ENCODE measurements at regions not wholly inside any gene's neighbourhood (a gene's known extent, or its start where the extent isn't known, plus 50 kb on each side); places are given as distances from the start of the nearest gene placed in this dataset.

GRCh38 chr16:86669937-86670749 is 91.8 kb downstream of the FOXL1 start:
- no peaks in the 10 kb centered on the region for H3K9me3 ChIP-seq (ENCODE audit: control insufficient read depth, insufficient read depth, low read length)
- H3K27me3 ChIP-seq (ENCODE audit: control insufficient read depth, insufficient read depth, low read length) = peaks cover 10% of the 10 kb centered on the region
- DNase-seq (ENCODE audit: low read depth in 4 of 6, low spot score in 6 of 6) = peak in 1 of 6 donors; percentile 60
- H3K27ac ChIP-seq (ENCODE audit: low read depth, low read length) = peak overlapping the region; percentile 22
- no peak overlapping the region for H3K4me3 ChIP-seq (ENCODE audit: low read depth, low read length)
- 39% methylated on average over 28 of the region's 30 CpGs for WGBS (ENCODE audit: insufficient coverage)
- H3K4me1 ChIP-seq (ENCODE audit: control insufficient read depth, insufficient read depth, low read length) = peaks cover 33% of the 10 kb centered on the region
- H3K36me3 ChIP-seq (ENCODE audit: control insufficient read depth, insufficient read depth, low read length) = no peaks in the 10 kb centered on the region

DNA sequence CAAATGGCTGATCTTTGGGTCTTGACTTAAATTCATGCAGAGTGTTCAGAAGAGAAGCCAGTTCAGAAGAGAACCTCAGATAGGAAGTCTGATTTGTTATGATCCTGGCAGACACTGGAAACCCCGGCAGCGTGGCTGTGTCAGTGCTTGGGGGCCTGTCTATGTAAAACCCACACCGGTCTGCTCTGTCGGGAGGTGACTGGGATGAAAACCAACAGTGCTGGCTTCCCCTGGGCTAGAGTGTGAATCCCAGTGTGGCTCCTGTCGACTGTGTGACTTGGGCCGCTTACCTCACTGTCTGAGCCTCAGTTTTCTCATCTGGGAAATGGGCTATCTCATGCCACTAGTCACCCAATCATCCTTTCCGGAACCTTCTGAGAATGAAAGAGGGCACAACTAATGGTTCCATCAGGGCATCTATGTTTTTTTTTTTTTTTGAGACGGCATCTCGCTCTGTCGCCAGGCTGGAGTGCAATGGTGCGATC is 92.4 kb downstream of the FOXL1 start:
- H3K36me3 ChIP-seq (ENCODE audit: control insufficient read depth, insufficient read depth, low read length) = no peaks in the 10 kb centered on the region
- WGBS (ENCODE audit: insufficient coverage) = 90% methylated on average over 11 of the region's 11 CpGs
- peaks cover 33% of the 10 kb centered on the region for H3K4me1 ChIP-seq (ENCODE audit: control insufficient read depth, insufficient read depth, low read length)
- H3K4me3 ChIP-seq (ENCODE audit: low read depth, low read length) = no peak overlapping the region
- no peaks in the 10 kb centered on the region for H3K9me3 ChIP-seq (ENCODE audit: control insufficient read depth, insufficient read depth, low read length)
- DNase-seq (ENCODE audit: low read depth in 4 of 6, low spot score in 6 of 6) = no peak
- peaks cover 10% of the 10 kb centered on the region for H3K27me3 ChIP-seq (ENCODE audit: control insufficient read depth, insufficient read depth, low read length)
- H3K27ac ChIP-seq (ENCODE audit: low read depth, low read length) = no peak overlapping the region

- peak overlapping the region; percentile 42 for H3K27ac ChIP-seq (ENCODE audit: low read depth, low read length)
- 24% methylated on average over 9 of the region's 15 CpGs for WGBS (ENCODE audit: insufficient coverage)
- no peak overlapping the region for H3K4me3 ChIP-seq (ENCODE audit: low read depth, low read length)
- peaks cover 33% of the 10 kb centered on the region for H3K4me1 ChIP-seq (ENCODE audit: control insufficient read depth, insufficient read depth, low read length)
- DNase-seq (ENCODE audit: low read depth in 4 of 6, low spot score in 6 of 6) = peak in 2 of 6 donors; percentile 58 to 63
- H3K9me3 ChIP-seq (ENCODE audit: control insufficient read depth, insufficient read depth, low read length) = no peaks in the 10 kb centered on the region
- no peaks in the 10 kb centered on the region for H3K36me3 ChIP-seq (ENCODE audit: control insufficient read depth, insufficient read depth, low read length)
- H3K27me3 ChIP-seq (ENCODE audit: control insufficient read depth, insufficient read depth, low read length) = peaks cover 10% of the 10 kb centered on the region
These were observed 93.3 kb downstream of the FOXL1 start for GRCh38 chr16:86671486-86672178.

- peak in 1 of 6 donors; percentile 60 for DNase-seq (ENCODE audit: low read depth in 4 of 6, low spot score in 6 of 6)
- Histone ChIP-seq H3K9me3 (ENCODE audit: control insufficient read depth, insufficient read depth, low read length) (no peaks in the 10 kb centered on the region), H3K4me3 (ENCODE audit: low read depth, low read length) (no peak overlapping the region), H3K27me3 (ENCODE audit: control insufficient read depth, insufficient read depth, low read length) (peaks cover 10% of the 10 kb centered on the region), H3K4me1 (ENCODE audit: control insufficient read depth, insufficient read depth, low read length) (peaks cover 33% of the 10 kb centered on the region), H3K27ac (ENCODE audit: low read depth, low read length) (peak overlapping the region; percentile 42), H3K36me3 (ENCODE audit: control insufficient read depth, insufficient read depth, low read length) (no peaks in the 10 kb centered on the region)
- WGBS (ENCODE audit: insufficient coverage) = 46% methylated on average over 16 of the region's 17 CpGs
These were observed 94.0 kb downstream of the FOXL1 start for GRCh38 chr16:86672179-86672863.

DNA sequence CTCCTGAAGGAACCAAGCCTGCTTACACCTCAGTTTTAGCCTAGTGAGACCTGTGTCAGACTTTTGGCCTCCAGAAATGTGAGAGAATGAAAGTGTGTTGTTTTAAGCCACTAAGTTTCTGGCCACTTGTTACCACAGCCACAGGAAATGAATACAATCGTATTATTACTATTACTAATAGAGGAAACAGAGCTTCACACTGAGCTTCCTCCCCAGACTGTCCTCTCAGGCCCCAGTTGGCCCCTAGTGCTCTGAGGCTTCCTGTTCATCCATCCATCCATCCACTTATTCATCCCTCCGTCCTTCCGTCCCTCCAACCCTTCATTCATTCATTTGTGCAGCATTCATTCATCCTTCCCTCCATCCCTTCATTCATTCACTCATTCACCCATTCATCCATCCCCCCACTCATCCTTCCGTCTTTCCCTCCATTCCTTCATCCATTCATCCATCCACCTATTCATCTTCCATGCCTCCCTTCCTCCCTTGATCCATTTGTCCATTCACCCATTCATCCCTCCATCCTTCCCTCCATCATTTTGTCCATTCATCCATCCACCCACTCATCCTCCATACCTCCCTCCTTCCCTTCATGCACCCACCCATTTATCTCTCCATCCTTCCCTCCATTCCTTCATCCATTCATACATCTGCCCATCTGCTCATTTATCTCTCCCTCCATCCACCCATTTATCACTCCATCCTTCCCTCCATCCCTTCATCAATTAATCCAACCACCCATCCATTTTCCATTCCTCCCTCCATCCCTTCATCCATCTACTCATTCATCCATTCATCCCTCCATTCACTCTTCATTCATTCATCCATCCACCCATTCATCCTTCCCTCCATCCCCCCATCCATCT is 95.0 kb downstream of the FOXL1 start:
- H3K27me3 ChIP-seq (ENCODE audit: control insufficient read depth, insufficient read depth, low read length) = peaks cover 10% of the 10 kb centered on the region
- no peak overlapping the region for H3K27ac ChIP-seq (ENCODE audit: low read depth, low read length)
- H3K9me3 ChIP-seq (ENCODE audit: control insufficient read depth, insufficient read depth, low read length) = no peaks in the 10 kb centered on the region
- no peaks in the 10 kb centered on the region for H3K36me3 ChIP-seq (ENCODE audit: control insufficient read depth, insufficient read depth, low read length)
- WGBS (ENCODE audit: insufficient coverage) = 87% methylated on average over 4 of the region's 4 CpGs
- H3K4me3 ChIP-seq (ENCODE audit: low read depth, low read length) = no peak overlapping the region
- H3K4me1 ChIP-seq (ENCODE audit: control insufficient read depth, insufficient read depth, low read length) = peaks cover 33% of the 10 kb centered on the region
- no peak for DNase-seq (ENCODE audit: low read depth in 4 of 6, low spot score in 6 of 6)

GRCh38 chr16:86673956-86674453 is 95.7 kb downstream of the FOXL1 start:
- WGBS (ENCODE audit: insufficient coverage) = 81% methylated on average over 3 of the region's 3 CpGs
- Histone ChIP-seq H3K27me3 (ENCODE audit: control insufficient read depth, insufficient read depth, low read length) (peaks cover 10% of the 10 kb centered on the region), H3K27ac (ENCODE audit: low read depth, low read length) (no peak overlapping the region), H3K36me3 (ENCODE audit: control insufficient read depth, insufficient read depth, low read length) (no peaks in the 10 kb centered on the region), H3K9me3 (ENCODE audit: control insufficient read depth, insufficient read depth, low read length) (no peaks in the 10 kb centered on the region), H3K4me3 (ENCODE audit: low read depth, low read length) (no peak overlapping the region), H3K4me1 (ENCODE audit: control insufficient read depth, insufficient read depth, low read length) (peaks cover 33% of the 10 kb centered on the region)
- no peak for DNase-seq (ENCODE audit: low read depth in 4 of 6, low spot score in 6 of 6)

DNA sequence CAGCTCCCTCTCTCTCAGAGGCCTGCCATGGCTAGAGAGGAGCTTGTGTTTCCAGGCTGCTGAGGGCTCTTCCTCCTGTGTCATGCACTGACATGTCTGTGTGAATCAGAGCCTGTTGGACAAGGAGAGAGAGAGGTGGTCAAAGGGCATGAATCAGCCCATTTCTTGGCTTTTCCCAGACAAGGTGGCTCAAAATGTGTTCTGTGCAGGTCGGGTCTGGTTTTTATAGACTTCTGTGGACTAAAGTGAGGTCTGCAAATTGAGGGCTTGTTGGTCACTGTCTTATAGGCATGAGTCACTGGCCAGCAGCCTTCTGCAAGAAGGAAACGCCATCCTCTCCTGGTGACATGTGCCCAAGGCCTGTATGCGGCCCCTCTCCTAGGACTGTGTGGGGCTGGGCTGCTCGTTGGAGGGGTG is 97.9 kb downstream of the FOXL1 start:
- Histone ChIP-seq H3K27ac (ENCODE audit: low read depth, low read length) (no peak overlapping the region), H3K36me3 (ENCODE audit: control insufficient read depth, insufficient read depth, low read length) (no peaks in the 10 kb centered on the region), H3K9me3 (ENCODE audit: control insufficient read depth, insufficient read depth, low read length) (no peaks in the 10 kb centered on the region), H3K4me1 (ENCODE audit: control insufficient read depth, insufficient read depth, low read length) (peaks cover 13% of the 10 kb centered on the region), H3K4me3 (ENCODE audit: low read depth, low read length) (no peak overlapping the region), H3K27me3 (ENCODE audit: control insufficient read depth, insufficient read depth, low read length) (peaks cover 3% of the 10 kb centered on the region)
- DNase-seq (ENCODE audit: low read depth in 4 of 6, low spot score in 6 of 6) = no peak
- WGBS (ENCODE audit: insufficient coverage) = 92% methylated on average over 4 of the region's 4 CpGs

DNA sequence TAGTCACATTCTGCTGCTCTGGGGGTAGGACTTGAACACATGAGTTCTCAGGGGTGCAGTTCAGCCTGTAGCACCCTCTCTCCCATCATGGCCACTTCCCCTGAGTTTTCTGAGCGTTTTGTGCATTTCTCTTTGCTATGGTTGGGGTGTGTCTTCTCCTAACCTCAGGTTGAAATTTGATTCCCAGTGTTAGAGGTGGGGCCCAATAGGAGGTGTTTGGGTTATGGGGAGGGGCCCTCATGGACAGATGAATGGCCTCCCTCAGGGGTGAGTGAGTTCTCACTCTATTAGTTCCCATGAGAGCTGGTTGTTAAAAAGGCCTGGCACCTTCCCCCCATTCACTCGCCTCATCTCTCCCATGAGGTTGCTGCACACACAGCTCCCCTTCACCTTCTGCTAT is 101.1 kb downstream of the FOXL1 start:
- 86% methylated on average over 1 of the region's 2 CpGs for WGBS (ENCODE audit: insufficient coverage)
- H3K9me3 ChIP-seq (ENCODE audit: control insufficient read depth, insufficient read depth, low read length) = no peaks in the 10 kb centered on the region
- H3K4me3 ChIP-seq (ENCODE audit: low read depth, low read length) = no peak overlapping the region
- H3K36me3 ChIP-seq (ENCODE audit: control insufficient read depth, insufficient read depth, low read length) = no peaks in the 10 kb centered on the region
- no peak overlapping the region for H3K27ac ChIP-seq (ENCODE audit: low read depth, low read length)
- peaks cover 3% of the 10 kb centered on the region for H3K4me1 ChIP-seq (ENCODE audit: control insufficient read depth, insufficient read depth, low read length)
- H3K27me3 ChIP-seq (ENCODE audit: control insufficient read depth, insufficient read depth, low read length) = no peaks in the 10 kb centered on the region
- no peak for DNase-seq (ENCODE audit: low read depth in 4 of 6, low spot score in 6 of 6)

DNA sequence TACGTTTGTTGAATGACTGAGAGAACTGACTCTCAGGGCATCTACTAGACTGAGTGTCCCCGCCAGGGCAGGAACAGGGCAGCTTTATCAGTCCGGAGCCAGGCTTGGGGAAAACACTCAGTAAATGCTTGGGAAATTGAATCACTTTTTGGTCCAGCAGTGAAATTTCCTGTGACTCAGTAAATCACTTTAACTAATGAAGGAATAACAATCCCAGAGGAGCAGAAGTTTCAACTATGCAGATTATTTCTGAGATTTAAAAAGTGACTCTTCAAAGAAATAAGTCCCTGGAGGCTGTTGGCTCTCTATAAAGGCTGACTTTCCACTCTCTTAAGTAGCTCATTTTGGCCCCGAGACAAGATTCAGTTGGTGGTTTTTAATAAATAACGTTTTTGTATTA is 101.8 kb downstream of the FOXL1 start:
- Histone ChIP-seq H3K27ac (ENCODE audit: low read depth, low read length) (no peak overlapping the region), H3K9me3 (ENCODE audit: control insufficient read depth, insufficient read depth, low read length) (no peaks in the 10 kb centered on the region), H3K4me1 (ENCODE audit: control insufficient read depth, insufficient read depth, low read length) (peaks cover 3% of the 10 kb centered on the region), H3K4me3 (ENCODE audit: low read depth, low read length) (no peak overlapping the region), H3K36me3 (ENCODE audit: control insufficient read depth, insufficient read depth, low read length) (no peaks in the 10 kb centered on the region), H3K27me3 (ENCODE audit: control insufficient read depth, insufficient read depth, low read length) (no peaks in the 10 kb centered on the region)
- 83% methylated on average over 2 of the region's 5 CpGs for WGBS (ENCODE audit: insufficient coverage)
- DNase-seq (ENCODE audit: low read depth in 4 of 6, low spot score in 6 of 6) = peak in 1 of 6 donors; percentile 22
